RCC 7860 (cell line): ENCODE measurements at regions not wholly inside any gene's neighbourhood (a gene's known extent, or its start where the extent isn't known, plus 50 kb on each side); places are given as distances from the start of the nearest gene placed in this dataset.
"Not testable (repeated sequence)": the region's sequence is repeated elsewhere in the genome, so short reads cannot be mapped to it uniquely, and the experiment has no call there.

ENCODE experiments used
- DNase-seq: peaks from one replicate; pipeline ENCODE4 v3.0.0-alpha.2; 2015; ENCODE audit warnings: low spot score
- FAIRE-seq: peaks from 2 replicates; lab custom pipeline; 2012; peaks lifted over from hg19 to GRCh38; lab: Jason Lieb, UNC

DNA sequence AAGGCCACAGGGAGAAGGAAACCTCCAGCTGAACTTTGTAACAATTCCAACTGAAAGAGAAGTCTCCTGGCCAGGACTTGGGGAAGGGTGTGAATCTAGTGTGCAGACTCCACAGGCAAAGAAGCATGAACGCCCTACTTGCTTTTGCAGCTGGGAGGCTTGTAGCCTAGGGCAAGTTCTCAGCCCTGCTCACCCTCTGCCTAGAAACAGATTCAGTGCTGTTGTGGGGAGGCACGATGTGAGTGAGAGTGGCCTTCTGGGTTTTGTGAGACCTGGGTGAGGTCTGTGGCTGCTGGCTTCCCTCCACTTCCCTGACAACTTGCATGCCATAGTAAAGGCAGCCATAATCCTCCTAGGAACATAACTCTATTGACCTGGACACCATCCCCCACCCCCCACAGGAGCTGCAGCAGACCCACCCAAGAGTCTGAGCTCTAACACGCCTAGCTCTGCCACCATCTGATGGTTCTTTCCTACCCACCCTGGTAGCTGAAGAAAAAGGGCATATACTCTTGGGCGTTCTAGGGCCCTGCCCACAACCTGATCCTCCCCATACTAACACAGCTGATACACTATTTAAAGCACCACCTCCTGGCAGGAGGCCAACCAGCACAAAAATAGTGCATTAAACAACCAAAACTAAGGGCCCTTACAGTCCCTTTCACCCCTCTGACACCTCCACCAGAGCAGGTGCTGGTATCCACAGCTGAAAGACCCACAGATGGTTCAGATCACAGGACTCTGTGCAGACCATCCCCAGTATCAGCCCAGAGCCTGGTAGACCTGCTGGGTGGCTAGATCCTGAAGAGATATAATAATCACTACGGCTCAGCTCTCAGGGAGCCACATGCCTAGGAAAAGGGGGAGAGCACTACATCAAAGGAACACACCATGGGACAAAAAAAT, 426.5 kb downstream of the IGSF11 start:
- no peak for FAIRE-seq
- DNase-seq, result no peak

DNA sequence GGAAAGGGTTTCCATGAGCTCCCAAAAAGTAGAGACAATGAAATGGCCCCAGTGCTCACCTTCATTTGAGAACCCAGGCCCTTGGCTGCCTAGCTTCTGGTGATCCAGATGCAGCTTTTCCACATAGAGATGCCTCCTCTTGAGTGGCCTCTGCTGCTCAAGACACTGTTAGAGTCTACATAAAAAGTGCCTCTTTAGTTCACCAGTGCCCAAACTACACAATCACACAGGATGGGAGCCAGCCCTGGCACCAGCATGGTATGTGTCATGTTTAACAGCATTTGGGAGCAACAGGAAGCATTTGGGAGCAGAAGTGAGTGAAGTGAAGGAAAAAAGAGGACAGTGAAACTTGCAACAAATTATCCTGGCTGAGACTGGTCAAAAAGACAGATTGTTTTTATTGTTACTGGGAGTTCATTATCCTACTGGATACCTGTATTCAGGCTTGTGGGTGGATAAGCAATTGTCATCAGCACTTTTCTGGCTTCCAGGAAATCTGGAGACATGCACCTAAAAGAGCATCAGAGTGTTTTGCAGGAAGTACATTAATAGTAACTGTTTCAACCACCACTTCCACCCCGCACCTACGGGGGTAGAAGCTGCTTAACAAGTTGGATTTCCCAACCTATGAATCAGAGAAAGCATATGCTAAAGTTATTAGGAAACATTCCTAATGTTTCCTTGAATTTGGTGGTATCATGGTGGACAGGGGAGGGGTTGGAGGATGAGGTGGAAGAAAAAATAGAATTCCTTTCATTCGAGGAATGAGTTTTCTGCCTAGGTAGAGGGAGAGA, 416.2 kb downstream of the IGSF11 start:
- FAIRE-seq (no peak), DNase-seq (no peak)

DNA sequence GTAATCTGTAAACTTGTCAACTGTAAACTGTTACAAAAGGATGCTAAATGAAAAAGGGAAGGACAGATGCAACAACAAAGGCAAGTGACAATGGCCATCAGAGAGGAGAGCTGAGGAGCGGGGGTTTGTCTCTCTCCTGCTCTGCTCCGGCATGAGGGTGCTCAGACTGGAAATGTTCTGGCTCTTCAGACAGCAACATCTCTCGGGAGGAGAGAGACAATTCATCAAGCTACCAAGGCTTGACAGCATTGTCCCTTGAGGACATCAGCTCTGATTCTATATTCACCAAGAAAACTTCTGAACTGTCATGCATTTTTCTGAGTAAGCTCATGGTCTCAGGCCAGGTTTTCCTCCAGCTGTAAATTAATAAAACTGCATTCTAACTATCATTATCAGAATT, 408.2 kb downstream of the IGSF11 start:
- no peak for DNase-seq
- no peak for FAIRE-seq

DNA sequence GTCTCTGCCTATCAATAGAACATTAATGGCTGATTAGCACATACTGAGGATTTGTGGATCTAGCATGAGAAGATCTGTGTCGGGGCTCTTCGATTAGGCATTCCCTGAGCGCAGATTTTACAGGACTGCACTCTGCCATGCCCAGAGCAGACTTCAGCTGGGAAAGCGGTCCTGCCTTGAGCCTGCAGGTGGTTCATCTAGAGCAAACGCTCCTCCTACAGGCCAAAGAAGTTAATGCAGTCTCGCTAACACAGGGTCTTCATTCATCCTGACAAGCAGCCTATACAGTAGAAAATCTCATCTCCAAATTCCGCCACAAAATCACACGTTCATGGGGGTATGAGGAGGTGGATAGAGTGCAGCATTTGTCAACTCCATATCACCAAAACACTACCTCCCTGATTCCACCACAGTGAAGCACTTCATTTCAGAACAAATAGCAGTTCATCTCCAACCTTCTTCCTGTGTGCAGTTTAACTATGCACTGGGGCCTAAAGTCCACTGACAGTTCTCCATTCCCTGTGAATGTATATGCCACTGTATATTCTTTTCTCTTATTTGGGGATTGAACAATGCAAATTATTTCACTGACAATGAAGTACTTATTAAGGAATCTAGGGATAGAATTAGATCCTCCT, 405.8 kb downstream of the IGSF11 start:
- DNase-seq (peak; percentile 39), FAIRE-seq (no peak)

DNA sequence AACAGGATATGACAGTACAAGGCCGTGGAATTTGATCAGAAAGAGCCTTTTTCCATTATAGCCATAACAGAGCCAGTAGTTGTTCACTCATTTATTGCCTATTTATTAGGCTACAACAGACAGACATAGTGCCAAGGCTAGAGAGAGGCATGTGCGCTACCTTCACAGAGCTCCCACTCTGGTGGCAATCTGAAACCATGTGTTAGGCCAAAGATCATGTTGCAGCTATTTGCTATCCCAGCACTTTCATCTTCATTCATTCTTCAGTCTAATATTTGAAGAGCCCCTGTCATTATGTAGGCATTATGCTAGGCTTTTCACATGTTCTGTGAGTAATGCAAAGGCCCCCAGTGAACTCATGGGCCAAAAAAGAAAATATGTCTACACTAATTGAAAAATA, 404.8 kb downstream of the IGSF11 start:
- FAIRE-seq (no peak), DNase-seq (no peak)

DNA sequence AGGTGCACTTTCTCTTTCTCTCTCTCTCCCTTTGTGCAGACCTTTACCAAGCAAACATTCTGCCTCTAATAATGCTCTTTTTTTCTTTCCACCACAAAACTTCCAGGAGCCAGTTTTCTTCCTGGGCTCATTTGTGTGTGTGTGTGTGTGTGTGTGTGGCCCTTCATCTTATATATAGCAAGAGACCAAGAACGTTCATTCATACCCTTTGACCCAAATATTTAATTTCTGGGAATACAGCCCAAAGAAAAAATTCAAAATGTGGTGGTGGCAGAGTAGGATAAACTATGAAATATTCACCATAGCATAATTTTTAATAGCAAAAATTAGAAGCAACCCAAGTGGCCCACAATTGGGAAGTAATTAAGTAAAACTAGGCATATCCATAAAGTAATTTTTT, 398.9 kb downstream of the IGSF11 start:
- no peak for DNase-seq
- FAIRE-seq, result no peak

DNA sequence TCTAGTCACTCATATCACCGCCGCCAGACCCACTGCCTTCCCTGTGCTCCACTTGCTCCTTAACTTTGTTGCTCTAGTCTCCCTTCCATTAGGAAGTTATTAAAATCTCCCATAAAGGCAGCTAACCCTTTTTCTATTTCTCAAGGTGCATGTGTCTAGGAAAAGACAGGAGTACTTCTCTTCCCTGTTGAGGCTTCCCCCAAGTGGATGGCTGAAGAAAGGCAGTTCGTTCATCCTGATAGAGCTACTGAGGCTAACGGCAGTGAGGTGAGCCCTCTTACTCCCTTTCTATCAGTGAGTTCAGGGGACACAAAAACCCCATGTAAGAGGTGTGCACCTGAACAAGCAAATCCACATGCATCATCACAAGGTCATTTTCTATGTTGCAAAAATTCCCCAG, 397.8 kb downstream of the IGSF11 start:
- FAIRE-seq (no peak), DNase-seq (no peak)

DNA sequence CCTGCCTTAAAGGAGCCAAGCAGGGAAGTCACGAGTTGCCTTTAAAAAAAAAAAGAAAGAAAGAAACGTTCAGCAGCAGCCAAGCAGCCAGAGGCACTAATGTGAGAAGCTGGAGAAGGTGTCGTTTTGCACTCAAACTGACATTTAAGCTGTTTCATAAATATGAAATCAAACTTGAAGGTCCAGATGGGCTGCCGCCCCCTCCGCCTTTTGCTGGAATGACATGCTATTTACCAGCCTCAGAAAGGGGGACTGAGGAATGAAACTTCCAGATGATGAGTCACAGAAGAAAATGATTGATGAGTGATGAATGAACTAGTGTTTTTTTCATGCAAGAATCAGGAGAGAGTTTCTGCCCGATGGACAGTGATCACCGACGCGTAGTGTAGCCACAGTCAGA, 396.8 kb downstream of the IGSF11 start:
- no peak for FAIRE-seq
- no peak for DNase-seq

DNA sequence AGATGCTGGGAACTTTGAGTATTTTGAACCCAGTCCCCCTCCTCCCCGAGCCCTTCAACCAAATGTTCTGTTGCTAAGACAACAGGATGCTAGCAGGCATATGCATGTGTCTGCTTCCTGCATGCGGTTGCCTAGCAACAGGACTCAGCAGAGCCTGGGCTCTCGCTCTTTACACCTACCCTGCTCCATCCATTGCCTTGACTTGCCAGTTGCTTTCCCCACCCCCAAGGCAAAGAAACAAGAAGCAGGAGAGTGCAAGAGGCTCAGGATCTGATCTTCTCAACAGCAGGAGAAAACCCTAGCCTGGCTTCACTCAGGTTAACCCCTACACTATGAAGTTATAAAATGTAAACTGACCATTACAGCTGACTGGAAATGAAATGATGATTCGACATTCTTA, 393.0 kb downstream of the IGSF11 start:
- FAIRE-seq, result no peak
- no peak for DNase-seq

DNA sequence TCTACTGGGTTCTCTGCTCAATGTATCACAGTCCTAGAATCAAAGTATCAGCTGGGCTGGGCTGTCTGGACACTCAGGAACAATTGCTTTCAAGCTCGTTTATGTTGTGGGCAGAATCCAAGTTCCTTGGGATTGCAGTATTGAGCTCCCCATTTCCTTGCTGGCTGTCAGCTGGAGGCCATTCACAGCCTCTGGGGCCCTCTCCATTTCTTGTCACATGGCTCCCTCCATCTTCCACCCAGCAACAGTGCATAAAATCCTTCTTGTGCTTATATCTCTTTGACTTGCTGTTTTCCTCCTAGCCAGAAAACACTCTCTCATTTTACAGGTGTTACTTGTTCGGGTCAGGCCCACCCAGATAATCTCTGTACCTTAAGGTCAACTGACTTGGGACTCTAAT, 363.5 kb downstream of the IGSF11 start:
- DNase-seq, result no peak
- no peak for FAIRE-seq

DNA sequence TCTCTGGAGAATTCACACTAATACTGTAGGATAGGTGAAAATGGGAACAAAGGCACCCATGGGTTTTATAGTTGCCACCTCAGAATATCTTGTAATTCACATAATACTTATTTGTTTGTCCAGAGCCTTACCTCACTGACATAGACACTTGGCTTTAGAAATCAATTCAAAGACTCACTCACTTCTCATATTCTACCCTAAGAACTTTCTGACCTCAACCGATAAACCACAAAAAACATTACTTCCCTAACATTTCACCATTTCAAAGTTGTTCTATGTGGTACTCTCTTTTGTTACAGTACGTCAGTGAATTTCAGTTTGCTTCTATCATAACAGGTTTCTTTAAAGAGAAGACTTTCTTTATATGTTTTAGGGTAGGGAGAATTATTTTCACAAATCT, 359.3 kb downstream of the IGSF11 start:
- FAIRE-seq (no peak), DNase-seq (no peak)

DNA sequence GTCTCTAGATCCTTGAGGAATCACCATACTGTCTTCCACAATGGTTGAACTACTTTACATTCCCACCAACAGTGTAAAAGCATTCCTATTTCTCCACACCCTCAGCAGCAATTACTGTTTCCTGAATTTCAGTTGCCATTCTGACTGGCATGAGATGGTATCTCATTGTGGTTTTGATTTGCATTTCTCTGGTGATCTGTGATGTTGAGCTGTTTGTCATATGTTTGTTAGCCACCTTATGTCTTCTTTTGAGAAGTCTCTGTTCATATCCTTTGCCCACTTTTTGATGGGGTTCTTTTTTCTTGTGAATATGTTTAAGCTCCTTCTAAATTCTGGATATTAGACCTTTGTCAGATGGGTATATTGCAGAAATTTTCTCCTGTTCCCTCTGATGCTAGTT, 356.0 kb downstream of the IGSF11 start:
- not testable (repeated sequence) for DNase-seq, FAIRE-seq

DNA sequence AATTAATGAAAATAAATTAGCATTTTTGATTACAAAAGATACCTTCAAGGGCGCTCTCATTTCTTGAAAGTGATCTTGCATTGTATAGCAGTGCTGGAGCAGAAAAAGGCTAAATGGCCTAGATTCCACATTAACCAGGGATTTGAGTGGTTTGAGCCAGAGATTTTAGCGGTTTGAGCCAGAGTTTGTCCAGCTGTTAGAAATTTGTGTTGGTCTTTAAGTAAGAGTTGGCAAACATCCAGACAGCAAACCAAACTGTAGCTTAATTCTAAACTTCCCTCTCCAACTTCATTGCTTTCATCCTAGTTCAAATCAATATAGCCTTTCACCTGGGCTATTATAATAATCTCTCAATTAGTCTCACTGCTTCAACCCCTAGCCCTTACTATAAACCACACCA, 351.7 kb downstream of the IGSF11 start:
- FAIRE-seq (no peak), DNase-seq (no peak)

DNA sequence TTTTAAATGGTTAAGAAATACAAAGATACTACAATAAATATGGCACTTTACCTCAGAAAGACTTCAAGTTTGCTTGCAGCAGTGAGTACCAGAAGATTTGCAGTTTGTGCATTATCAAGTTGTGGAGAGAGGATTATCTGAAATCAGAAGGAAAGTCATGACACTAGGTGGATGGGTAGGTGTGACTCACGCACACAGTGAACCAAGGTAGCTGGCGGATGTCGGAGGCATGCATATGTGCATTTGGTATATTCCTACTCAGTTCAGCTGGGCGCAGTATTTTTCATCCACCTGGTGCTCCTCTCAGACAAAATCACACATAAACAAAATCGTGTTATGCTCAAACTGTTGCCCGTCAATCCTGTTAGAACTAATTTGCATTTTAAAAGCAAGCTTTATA, 351.0 kb downstream of the IGSF11 start:
- no peak for FAIRE-seq

DNA sequence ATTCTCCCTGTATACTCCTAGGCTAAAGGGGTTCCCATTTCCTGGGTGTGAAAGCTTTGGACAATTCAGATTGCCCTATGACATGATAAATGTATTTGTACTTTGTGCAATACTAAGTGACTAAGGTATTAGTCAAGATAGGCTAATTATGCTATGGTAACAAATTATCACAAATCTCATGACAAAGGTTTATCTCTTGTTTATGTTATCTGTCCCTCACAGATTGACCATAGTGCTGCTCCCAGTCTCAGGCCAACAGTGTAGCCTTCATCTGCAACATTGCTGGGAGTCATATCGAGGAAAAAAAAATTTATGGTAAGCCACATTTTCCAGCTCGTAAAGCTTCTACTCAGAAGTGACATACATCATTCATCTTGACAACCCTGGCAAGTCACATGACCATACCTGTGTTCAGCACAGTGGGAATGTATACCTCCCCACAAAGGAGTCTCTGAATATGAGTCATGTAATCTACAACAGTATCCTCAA, 346.2 kb downstream of the IGSF11 start:
- FAIRE-seq, result no peak
- DNase-seq, result no peak

More for the DNA sequence above, 351.0 kb downstream of the IGSF11 start:
- DNase-seq, result no peak

DNA sequence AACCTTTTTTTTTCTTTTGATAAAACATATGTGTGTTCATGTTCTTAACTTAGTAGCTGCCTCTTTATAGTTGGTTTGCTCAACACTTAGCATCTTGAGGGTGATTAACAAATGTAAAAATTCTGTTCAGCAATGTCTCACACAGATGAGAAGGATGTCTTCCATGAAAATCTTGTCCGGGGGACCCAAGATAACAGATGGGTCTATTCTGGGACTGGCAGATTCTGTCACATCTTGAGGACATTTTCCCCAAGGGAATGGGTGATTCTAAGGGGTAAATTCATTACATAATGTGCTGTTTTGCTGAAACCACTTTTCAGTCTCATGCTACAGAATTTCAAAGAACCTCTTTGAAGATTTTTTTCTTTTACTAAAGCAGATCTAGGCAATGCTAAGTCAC, 342.2 kb downstream of the IGSF11 start:
- no peak for DNase-seq
- no peak for FAIRE-seq

DNA sequence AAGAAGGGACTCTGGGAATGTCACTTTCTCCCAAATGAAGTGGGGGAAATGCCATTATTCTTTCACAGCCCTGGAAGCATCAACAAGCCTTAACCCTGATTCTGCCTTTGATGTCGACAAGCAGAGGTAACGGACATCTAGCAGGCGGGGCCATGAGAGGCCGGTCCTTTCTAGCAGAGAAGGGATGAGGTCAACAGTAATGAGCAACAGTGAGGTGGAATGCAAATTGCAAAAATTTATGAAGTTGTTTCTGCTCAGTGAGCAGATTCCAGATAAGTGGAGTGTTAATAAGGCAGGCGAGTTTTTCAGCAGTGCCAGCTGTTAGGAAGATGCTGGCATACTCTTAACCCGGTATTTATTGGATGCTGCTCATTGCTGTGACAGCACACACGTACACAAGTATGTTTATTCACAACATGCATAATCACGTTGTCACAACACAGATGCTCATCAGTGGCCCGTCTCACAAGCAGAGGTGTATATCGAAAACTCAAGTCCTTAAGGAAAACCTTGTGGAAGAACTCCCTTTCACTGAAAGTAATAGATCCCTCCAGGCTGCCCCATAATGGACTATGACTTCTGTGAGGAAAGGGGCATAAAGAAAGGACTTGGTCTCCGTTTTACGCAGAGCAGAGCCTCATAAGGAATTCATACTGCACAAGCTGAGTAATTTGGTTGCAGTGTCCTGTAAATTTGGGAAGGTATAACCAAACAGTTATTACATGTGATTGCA, 329.0 kb downstream of the IGSF11 start:
- FAIRE-seq (no peak), DNase-seq (no peak)

DNA sequence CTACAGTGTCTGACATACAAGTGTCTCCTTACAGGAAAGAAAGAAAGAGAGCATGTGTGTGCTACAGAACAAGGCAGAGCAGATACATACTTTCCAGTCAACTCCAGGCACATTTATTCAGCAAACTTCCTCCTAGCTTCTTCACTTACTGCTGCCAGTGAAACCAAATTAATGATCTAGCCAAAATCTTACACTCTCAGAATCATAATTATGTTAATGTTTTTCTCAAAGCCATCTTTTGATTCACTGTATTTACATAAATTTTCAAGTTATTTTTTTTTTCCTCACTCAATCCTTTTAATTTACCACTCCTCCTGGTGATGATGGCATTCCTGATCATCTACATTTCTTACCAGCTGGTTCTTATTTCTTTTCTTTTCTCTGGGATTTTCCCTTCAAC, 326.7 kb downstream of the IGSF11 start:
- FAIRE-seq, result no peak
- DNase-seq, result no peak

DNA sequence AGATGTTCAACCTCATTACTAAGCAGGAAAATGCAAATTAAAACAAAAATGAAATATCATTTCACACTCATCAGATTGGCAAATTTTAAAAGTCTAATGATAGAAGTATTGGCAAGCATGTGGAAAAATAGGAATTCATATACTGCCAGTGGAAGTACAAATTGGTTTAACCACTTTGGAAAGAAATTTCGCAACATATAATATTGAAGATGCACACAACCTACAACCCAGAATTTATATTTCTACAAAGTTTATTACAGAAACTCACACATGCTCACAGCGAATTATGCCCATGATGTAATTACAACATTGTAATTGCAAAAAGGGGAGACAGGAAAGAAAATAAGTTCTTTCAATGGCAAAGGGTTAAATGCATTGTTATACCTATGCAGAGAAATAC, 324.1 kb downstream of the IGSF11 start:
- FAIRE-seq (no peak), DNase-seq (no peak)

DNA sequence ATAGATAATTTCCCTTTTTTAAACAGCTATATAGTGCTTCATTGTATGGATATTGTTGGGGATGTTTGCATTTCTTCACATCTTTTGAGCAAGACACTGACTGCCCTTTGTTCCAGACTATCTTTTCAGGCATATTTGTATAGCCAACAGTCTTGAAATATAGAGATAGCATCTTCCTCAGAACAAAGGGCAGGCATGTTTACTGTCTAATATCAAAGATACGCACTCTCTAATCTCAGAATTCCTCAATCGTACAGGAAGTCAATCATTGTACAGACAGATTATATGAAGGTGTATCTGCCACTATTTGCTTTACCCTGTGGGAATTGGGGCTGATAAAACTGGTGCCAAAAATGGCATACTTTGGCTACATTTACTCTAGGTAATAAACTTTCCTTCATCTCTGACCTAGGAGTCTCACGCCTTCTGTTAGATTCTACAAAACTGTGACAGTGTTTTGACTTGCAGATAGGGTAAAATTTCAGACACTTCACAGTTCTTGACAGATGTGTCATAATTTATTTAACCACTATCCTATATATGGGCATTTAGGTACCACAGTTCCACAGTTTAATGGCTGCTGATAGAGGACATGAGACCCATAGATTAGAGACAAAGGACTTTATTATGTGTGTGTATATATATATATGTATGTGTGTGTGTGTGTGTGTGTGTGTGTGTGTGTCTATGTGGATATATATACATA, 321.0 kb downstream of the IGSF11 start:
- FAIRE-seq, result no peak
- DNase-seq, result no peak
